Panc1 (cell line): ENCODE measurements at regions not wholly inside any gene's neighbourhood (a gene's known extent, or its start where the extent isn't known, plus 50 kb on each side); places are given as distances from the start of the nearest gene placed in this dataset.

ENCODE experiments used
- CTCF ChIP-seq: fragments of 450-650 bp; IDR thresholded peaks from 2 replicates; pipeline ENCODE4 v1.5.1; 2017; ENCODE audit warnings: mild to moderate bottlenecking
- POLR2AphosphoS5 ChIP-seq: IDR thresholded peaks from 2 replicates; pipeline ENCODE4 v1.6.1; 2012; ENCODE audit warnings: mild to moderate bottlenecking, low read depth, low read length, moderate library complexity
- REST ChIP-seq, 2 experiments: IDR thresholded peaks; 2 replicates each; pipeline ENCODE4 v1.6.1; 2011 to 2012; ENCODE audit warnings: low read depth in 2 of 2, control low read depth in 1 of 2, low read length in 1 of 2, mild to moderate bottlenecking in 1 of 2, moderate library complexity in 1 of 2; ENCODE audit not compliant: insufficient read depth in 1 of 2

- TF ChIP-seq CTCF (no peak), REST (IDR thresholded peaks at IDR 0.05; ENCODE audit: insufficient read depth in 1 of 2, low read depth in 2 of 2, low read length in 1 of 2) (no peak), POLR2AphosphoS5 (no peak)
These were observed 481.0 kb downstream of the RASEF start for GRCh38 chr9:82581935-82582334.
